NCI-H748 treated with DMSO at 0.1 percent for 48 hours (cell line): ENCODE measurements at regions not wholly inside any gene's neighbourhood (a gene's known extent, or its start where the extent isn't known, plus 50 kb on each side); places are given as distances from the start of the nearest gene placed in this dataset.
"Not testable (repeated sequence)": the region's sequence is repeated elsewhere in the genome, so short reads cannot be mapped to it uniquely, and the experiment has no call there.

Source experiments
- DNase-seq: peaks from one replicate; lab custom pipeline; 2025; lab: John Stamatoyannopoulos, UW

DNA sequence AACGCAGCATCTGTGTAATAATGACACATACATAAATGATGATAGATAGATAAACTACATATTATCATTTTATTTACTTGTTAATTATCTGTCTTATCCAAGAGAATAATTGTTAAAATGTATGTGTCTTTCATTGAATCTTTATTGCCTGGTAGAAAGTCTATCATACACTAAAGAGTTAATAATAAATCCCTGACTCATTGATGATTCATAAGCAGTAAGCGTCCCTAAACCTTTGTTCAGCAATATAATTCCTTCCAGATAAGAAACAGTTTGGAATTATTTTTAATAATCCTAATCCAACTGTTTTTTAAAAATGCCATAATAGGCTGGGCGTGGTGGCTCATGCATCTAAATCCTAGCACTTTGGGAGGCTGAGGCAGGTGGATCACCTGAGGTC, 655.6 kb upstream of the CNTN5 start:
- no peak for DNase-seq

DNA sequence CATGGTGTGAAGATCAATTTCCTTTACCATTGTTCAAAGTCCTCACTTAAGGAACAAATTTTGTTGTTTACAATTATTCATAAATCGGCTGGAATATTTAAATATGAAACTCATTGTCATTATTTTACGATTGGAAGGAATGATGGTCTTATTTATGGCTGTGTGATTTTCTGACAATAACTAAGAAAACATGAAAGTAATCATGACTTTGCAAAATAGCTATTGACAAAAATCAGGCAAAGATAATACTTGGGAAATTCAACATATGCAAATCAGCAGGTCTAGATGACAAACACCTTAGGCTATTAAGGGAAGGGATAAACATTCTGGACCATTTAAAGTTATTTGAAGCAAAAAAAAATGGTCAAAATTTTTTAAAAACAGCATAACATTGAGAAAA, 654.8 kb upstream of the CNTN5 start:
- no peak for DNase-seq

DNA sequence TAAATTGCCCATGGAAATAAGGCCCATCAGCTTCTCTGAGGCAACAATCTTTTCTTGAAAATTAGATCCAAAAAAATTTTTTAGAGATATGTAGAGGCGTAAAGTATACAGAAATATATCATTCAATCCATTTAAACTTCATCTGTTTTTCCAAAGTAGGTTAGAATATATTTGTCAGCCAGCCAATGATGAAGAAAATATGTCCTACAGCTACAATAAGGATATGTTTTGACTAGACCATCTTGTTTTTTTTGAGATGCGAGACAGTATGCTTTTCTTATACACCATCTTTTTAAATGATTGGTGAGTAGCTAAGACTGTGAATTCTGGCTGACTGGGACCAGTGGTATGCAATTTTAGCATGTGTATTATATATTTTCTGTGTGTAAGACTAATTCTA, 630.4 kb upstream of the CNTN5 start:
- no peak for DNase-seq

- DNase-seq, result not testable (repeated sequence)
These were observed 626.2 kb upstream of the CNTN5 start for GRCh38 chr11:98394500-98394899.

DNA sequence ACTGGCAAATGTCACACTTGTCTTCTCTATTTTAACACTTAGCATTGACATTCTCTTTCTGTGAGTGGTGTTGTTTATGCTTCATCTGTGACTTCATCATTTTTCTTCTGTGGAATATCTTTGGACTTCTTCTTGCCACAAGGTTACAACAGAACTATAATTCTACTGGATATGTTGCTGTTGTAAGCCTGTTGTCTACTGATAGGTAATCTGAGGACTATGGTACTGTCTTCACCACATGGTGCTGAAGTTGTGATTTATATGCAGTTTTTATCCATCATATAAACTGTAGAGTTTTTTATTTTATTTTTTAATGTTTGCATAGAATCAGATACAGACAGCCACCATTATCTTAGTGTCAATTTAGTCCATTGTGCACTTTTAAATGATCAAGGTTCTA, 622.2 kb upstream of the CNTN5 start:
- DNase-seq, result no peak

GRCh38 chr11:98409069-98409468, 611.7 kb upstream of the CNTN5 start:
- DNase-seq, result no peak

GRCh38 chr11:98411777-98412176, 609.0 kb upstream of the CNTN5 start:
- DNase-seq, result no peak

DNA sequence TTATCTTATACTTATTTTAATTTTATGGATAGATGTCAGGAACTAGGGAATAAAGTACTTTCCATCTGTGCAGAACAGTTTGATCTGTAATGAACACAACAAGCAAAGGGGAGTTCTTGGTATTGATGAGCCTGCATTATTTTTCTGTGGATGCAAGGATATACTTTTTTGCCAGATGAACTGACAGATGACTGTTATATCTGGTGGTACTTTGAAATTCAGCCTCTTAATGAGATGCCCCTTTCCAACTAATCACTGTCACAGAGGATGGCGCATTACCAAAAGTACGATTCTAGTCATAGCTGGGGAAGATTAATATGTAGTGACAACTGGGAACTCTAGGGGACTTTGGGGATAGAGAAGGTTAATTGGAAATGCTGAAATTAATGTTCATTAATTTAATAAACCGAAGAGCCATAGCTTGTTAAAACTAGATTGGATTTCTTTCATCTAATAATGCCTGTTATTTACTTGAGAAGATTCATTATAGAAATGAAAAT, 603.4 kb upstream of the CNTN5 start:
- no peak for DNase-seq

DNA sequence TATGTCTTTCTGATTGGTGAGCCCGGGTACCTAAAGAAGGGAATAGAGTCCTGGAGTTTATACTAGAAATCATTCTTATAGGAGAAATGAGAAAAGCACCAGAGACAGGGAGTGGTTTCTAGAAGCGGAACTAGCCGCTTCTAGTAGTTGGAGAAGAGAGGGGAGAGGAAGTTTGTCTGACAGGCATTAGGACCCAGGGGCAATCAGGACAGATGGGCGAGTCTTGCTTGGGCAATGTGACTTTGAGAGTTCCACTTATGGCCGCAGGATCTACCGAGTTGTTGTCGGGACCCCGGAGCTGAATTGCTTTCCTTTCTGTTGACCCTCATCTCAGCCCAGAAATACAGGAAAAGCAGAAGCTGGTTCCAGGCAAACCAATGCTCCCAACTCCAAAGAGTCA, 596.8 kb upstream of the CNTN5 start:
- no peak for DNase-seq

GRCh38 chr11:98424773-98425172, 596.0 kb upstream of the CNTN5 start:
- not testable (repeated sequence) for DNase-seq

DNA sequence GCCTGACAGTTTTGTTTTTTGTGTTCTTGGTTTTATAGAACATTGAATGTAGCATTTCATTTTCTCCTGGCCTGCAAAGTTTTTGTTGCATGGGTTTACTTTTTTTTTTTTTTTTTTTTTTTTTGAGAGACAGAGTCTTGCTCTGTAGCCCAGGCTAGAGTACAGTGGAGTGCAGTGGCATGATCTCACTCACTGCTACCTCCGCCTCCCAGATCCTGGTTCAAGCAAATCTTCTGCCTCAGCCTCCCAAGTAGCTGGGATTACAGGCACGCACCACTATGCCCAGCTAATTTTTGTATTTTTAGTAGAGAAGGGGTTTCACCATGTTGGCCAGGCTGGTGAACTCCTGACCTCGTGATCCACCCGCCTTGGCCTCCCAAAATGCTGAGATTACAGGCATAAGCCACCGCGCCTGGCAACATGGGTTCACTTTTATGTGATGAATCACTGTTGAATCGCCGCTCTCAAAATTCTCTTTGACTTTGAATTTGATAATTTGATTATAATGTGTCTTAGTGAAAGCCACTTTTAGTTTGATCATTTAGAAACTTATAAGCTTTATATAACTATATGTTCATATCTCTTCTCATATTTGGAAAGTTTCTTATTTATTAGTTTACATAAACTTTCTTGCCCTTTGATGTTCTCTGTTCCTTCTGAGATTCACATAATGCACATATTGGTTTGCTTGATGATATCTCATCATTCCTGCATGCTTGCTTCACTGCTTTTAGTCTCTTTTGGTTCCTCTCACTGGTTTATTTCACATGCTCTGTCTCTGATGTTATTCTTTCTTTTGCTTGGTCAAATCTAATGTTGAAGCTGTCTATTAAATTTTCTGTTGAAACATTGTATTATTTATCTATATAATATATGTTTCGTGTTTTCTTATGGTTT, 589.0 kb upstream of the CNTN5 start:
- no peak for DNase-seq

GRCh38 chr11:98434296-98434695, 586.5 kb upstream of the CNTN5 start:
- DNase-seq, result no peak

DNA sequence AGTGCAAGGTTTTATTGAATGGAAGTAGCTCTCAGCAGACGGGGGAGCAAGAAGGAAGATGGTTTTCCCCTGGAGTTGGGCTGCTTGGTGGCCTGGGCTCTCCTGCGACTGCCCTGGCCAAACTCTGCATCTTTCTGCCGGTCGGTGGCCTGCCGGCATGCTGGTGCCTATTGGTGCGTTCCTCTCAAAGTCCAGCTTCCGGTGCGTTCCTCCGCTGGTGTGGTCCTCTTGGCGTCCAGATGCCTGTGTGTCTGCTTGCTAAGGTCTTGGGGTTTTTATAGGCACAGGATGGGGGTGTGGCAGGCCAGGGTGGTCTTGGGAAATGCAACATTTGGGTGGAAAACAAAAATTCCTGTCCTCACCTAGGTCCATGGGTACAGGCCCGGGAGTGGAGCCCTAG, 567.4 kb upstream of the CNTN5 start:
- no peak for DNase-seq

- DNase-seq, result no peak
These were observed 565.0 kb upstream of the CNTN5 start for GRCh38 chr11:98455500-98456307.

GRCh38 chr11:98456308-98456680, 564.5 kb upstream of the CNTN5 start:
- DNase-seq, result no peak

DNA sequence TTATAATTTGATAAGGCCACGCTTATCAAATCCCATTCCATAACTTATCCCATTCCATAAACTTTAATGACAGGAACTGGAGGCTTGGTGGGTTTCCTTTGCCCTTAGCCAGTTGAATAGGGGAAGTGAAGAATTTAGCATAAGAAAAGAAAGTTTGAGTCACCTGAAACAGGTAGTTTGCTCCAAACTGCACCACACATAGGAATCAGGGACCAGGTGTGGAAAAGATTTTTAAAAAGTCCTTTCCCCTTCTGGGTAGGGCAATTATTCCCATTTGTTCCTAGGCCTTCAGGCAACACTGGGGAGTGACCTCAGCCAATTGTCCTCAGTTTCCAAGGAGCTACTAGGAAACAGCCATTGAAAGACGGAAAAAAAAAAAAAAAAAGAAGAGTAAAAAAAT, 525.7 kb upstream of the CNTN5 start:
- no peak for DNase-seq

DNA sequence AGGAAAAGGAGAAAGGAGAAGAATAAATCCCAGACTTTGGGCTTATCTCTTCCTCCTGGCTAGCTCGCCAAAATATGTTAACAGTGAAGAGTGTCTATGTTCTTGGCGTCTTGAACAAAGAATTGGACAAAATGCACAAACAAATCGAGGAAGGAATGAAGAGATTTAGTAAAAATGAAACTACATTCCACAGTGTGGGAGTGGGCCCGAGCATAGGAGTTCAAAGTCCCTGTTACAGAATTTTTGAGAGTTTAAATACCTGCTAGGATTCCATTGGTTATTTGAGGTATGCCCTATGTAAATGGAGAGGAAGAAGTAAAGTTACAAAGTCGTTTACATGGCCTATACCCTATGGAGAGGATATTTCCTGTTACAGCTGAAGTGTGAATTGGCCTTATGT, 525.1 kb upstream of the CNTN5 start:
- no peak for DNase-seq

GRCh38 chr11:98507208-98507607, 513.5 kb upstream of the CNTN5 start:
- no peak for DNase-seq

GRCh38 chr11:98512938-98513337, 507.8 kb upstream of the CNTN5 start:
- DNase-seq, result no peak

DNA sequence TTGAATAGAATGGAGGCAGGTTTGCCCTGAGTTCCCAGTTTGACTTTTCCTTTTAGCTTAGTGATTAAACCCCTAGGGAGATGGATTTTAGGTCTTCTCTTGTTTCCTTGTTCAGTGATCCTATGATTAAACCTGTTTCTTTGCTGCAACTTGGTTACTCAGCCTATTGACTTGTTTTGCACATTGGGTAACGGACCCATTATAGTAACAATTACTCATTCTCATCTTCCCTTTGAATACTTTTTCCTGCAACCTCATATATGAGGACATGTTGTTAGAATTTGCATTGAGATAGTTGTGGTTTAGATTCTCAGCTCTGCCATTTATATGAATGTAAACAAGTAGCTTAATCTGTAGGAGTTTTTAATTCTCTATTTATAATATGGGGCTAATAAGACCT, 489.2 kb upstream of the CNTN5 start:
- DNase-seq, result no peak

- DNase-seq, result no peak
These were observed 484.7 kb upstream of the CNTN5 start for GRCh38 chr11:98536023-98536422.

- not testable (repeated sequence) for DNase-seq
These were observed 482.4 kb upstream of the CNTN5 start for GRCh38 chr11:98538358-98538757.

DNA sequence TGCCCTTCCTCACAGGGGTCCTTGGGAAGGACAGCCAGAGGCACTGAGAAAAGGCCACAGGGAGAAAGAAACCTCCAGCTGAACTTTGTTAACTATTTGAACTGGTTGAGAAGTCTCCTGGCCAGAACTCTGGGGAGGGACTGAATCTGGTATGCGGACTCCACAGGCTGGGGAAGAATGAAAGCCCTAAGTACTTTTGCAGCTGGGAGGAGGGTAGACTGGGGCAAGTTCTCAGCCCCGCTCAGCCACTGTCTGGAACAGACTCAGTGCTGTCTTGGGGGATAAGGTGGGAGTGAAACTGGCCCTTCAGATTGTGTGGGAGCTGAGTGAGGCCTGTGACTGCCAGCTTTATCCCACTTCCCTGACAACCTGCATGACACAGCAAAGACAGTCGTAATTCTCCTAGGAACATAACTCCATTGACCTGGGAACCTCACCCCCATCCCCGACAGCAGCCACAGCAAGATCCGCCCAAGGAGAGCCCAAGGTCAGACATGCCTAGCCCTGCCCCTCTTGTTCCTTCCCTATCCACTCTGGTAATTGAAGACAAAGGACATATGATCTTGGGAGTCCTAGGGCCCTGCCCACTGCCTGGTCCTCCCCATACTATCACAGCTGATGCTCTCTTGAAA, 475.1 kb upstream of the CNTN5 start:
- no peak for DNase-seq
